Mucosa of rectum (tissue), 2 donors: ENCODE measurements at regions not wholly inside any gene's neighbourhood (a gene's known extent, or its start where the extent isn't known, plus 50 kb on each side); places are given as distances from the start of the nearest gene placed in this dataset.

ENCODE experiments used
- H3K27ac ChIP-seq, 2 donors: one replicate each; pipeline ENCODE4 v1.7.0; 2013; ENCODE audit warnings: inconsistent platforms in 2 of 2, low read depth in 2 of 2, low read length in 2 of 2
- H3K27me3 ChIP-seq, 2 donors: one replicate each; pipeline ENCODE4 v1.7.0; 2013; ENCODE audit warnings: low read length in 2 of 2; ENCODE audit not compliant: control insufficient read depth in 2 of 2, insufficient read depth in 2 of 2
- H3K36me3 ChIP-seq, 2 donors: one replicate each; pipeline ENCODE4 v1.7.0; 2013; ENCODE audit warnings: low read length in 2 of 2; ENCODE audit not compliant: control insufficient read depth in 2 of 2, insufficient read depth in 2 of 2
- H3K4me1 ChIP-seq, 2 donors: one replicate each; pipeline ENCODE4 v1.7.0; 2013; ENCODE audit warnings: low read length in 2 of 2, mild to moderate bottlenecking in 1 of 2; ENCODE audit not compliant: control insufficient read depth in 2 of 2, insufficient read depth in 2 of 2
- H3K4me3 ChIP-seq, 2 donors: one replicate each; pipeline ENCODE4 v1.7.0; 2013; ENCODE audit warnings: low read length in 2 of 2
- H3K9ac ChIP-seq, 2 donors: one replicate each; pipeline ENCODE4 v1.7.0; 2013; ENCODE audit warnings: low read length in 2 of 2, low read depth in 1 of 2, mild to moderate bottlenecking in 1 of 2
- H3K9me3 ChIP-seq, 2 donors: one replicate each; pipeline ENCODE4 v1.7.0; 2013; ENCODE audit warnings: low read length in 2 of 2; ENCODE audit not compliant: control insufficient read depth in 2 of 2
- donor health status: healthy.
- donor health status: Normal muscosa, but diverticular disease.

DNA sequence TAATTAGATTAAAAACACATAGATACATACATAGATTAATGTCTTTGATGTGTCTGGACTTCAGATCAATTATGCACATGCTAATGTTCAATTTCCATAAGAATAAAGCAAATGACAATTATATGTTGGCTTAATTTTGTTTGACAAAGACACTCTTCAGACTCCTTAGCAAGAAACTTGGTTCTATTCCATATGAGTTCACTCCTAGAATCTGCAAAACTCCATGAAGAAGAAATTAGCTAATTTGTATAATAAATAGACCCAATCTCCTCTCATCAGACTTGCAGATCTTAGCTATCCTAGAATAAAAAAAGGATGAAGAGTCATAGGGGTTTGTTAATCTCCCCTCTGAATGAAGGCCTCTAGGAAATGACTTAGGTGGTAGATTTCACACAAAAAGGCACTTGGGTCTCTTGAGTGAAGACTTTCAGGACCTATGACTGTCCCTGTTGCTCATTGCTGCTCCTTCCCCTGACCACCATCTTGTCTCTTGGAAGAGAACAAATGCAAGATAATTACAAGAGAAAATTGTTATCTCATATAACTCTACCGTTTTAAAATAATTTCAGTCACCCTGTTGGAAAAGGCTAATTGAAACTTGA, 302.2 kb downstream of the EFNB2 start:
- Histone ChIP-seq H3K9me3 (no peaks in the 10 kb centered on the region), H3K36me3 (no peaks in the 10 kb centered on the region), H3K9ac (no peak overlapping the region), H3K27ac (no peak overlapping the region), H3K27me3 (no peaks in the 10 kb centered on the region), H3K4me1 (no peaks in the 10 kb centered on the region), H3K4me3 (no peak overlapping the region)

DNA sequence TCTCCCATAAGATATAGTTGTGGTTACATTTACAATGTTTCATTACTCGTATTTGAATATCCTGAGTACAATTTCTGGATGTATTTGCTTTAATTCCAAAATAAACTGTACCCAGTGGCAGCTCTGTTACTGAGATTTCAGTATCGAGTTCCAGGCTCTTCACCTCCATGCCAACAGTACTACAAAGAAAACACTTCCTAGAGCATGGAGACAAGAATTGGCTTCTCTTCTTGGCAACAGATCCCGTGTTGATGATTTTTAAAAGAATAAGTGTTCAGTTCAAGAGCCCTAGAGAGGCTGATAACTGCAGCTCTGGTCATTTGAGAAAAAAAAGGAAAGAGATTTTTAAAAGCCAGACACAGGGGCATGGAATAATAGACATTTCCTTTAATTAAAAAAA, 302.8 kb downstream of the EFNB2 start:
- no peak overlapping the region for H3K27ac ChIP-seq
- H3K4me1 ChIP-seq, result no peaks in the 10 kb centered on the region
- no peaks in the 10 kb centered on the region for H3K36me3 ChIP-seq
- no peaks in the 10 kb centered on the region for H3K27me3 ChIP-seq
- H3K4me3 ChIP-seq, result no peak overlapping the region
- no peak overlapping the region for H3K9ac ChIP-seq
- no peaks in the 10 kb centered on the region for H3K9me3 ChIP-seq

DNA sequence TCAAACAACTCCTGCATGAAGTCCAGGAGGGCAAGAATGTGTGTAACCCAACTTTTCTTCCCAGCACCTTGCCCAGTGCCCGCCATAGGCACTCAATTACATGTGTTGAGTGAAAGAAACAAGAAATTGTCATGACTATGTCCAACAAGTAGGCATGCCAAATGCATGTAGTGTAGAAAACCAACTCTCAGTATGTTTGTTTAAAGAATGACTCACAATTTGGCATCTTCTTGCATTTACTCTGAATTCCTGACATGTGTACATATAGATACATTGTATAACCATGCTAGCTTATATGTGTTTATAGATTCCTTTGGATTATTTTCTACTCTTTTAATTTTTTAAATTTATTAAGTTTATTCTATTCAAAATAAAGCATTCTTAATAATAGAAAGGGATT, 305.0 kb downstream of the EFNB2 start:
- Histone ChIP-seq H3K9ac (no peak overlapping the region), H3K27me3 (no peaks in the 10 kb centered on the region), H3K4me3 (no peak overlapping the region), H3K36me3 (no peaks in the 10 kb centered on the region), H3K9me3 (no peaks in the 10 kb centered on the region), H3K4me1 (no peaks in the 10 kb centered on the region), H3K27ac (no peak overlapping the region)

DNA sequence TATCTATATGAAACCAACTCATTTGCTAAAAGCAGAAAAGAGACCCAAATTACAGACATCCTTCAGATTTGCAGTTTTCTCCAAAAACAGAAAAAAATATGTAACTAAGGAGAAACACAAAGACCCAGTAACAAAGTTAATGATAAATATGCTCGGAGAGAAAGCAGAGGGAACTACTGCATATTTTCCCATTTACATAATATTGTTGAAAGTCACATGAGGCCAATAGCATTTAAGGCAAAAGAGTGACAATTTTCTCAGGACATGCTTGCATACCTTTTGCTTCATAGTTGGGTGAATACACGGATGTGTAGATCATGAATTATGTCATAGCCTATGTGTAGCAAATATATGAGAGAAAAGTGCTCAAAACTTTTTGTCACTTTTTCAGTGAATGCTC, 310.3 kb downstream of the EFNB2 start:
- Histone ChIP-seq H3K4me3 (no peak overlapping the region), H3K4me1 (no peaks in the 10 kb centered on the region), H3K27ac (no peak overlapping the region), H3K36me3 (no peaks in the 10 kb centered on the region), H3K27me3 (no peaks in the 10 kb centered on the region), H3K9me3 (no peaks in the 10 kb centered on the region), H3K9ac (no peak overlapping the region)

DNA sequence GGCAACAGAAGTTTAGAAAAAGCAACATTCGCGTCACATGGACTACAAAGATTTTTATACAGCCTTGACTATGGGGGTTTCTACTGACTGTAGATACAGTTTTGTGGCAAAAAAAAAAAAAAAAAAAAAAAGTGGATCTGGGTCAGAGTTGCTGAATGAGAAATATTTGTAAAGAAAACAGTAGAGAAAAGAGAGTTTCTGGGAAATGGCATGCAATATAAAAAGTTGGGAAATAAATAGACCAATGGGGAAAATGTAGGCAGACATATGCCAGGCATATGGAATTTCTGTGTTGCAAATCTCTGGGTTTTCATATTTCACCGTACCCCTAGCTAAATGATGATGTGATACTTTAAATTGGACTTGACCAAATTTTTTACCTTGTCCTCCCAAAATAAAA, 315.3 kb downstream of the EFNB2 start:
- H3K4me1 ChIP-seq, result no peaks in the 10 kb centered on the region
- H3K36me3 ChIP-seq, result no peaks in the 10 kb centered on the region
- no peaks in the 10 kb centered on the region for H3K27me3 ChIP-seq
- H3K27ac ChIP-seq, result no peak overlapping the region
- H3K4me3 ChIP-seq, result no peak overlapping the region
- H3K9me3 ChIP-seq, result no peaks in the 10 kb centered on the region
- no peak overlapping the region for H3K9ac ChIP-seq

DNA sequence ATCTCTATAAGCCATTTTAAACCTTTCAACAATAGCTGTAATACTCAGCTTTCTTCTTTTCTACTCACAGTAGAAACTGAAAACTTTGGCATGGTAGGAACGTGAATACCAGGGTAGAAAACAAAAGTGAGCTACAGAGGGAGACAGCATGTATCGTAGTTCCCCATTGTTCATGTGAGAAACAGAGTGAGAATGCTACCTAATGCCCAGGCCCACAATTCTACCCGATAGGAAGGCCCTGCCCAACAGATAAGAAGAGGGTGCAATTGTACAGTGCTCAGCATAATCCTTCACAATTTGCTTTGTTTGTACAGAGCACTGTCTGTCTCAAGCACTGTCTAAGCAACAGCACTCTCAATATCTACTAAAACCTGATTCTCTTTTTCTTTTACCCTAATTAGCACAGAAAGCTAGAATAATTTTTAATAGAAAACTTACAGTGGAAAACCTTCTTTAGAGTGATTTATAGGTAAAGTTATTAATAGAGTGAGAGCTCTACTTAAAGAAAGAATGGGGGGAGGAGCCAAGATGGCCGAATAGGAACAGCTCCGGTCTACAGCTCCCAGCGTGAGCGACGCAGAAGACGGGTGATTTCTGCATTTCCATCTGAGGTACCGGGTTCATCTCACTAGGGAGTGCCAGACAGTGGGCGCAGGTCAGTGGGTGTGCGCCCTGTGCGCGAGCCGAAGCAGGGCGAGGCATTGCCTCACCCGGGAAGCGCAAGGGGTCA, 322.3 kb downstream of the EFNB2 start:
- no peak overlapping the region for H3K4me3 ChIP-seq
- no peak overlapping the region for H3K27ac ChIP-seq
- no peaks in the 10 kb centered on the region for H3K9me3 ChIP-seq
- H3K4me1 ChIP-seq, result no peaks in the 10 kb centered on the region
- H3K9ac ChIP-seq, result no peak overlapping the region
- H3K36me3 ChIP-seq, result no peaks in the 10 kb centered on the region
- H3K27me3 ChIP-seq, result no peaks in the 10 kb centered on the region

DNA sequence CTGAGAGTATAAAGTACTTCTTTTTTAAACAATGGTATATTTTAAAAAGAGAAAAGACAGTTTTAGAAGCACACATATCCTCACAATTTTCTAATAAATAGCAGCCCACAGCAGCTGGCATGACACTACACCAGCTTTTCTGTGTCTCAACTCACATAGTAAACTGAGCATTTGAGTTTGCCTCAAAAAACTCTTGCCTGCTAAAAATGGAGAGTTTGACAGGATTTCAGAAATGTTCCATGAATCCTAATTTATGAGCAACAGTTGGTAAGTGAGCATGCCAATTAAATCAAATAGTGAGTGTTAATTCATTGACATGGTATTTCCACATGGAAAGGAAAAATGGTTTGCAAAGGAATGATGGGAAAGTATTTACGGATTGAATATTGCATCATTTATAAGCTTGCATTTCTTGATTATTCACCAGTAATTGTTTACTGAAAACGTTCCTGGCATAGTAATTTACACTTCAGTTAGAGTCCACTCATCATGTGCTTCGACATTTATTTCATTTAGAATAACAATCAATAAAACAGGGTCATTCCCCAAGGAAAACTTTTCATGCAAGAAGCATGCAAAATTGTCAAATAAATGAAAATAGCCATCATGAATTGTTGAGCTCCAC, 323.0 kb downstream of the EFNB2 start:
- Histone ChIP-seq H3K9ac (no peak overlapping the region), H3K27me3 (no peaks in the 10 kb centered on the region), H3K9me3 (no peaks in the 10 kb centered on the region), H3K4me1 (no peaks in the 10 kb centered on the region), H3K27ac (no peak overlapping the region), H3K36me3 (no peaks in the 10 kb centered on the region), H3K4me3 (no peak overlapping the region)

DNA sequence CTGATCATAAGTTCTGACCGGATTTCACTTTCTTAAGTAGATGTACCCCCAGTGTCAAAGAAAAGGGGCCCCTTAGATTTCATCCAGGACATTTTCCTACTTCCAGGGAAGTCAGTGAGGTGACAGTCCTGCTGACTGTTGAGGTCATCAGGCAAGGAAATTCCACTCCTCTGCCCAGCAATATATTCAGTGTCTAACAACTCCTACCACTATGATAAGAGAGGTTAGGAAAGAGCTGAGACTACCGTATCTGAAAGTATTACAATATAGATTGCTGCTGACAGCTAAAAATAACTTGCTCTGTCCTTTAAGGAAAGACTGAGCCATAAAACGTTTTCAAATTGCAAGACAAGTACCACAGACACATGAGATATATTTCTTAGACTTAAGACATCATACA, 325.1 kb downstream of the EFNB2 start:
- Histone ChIP-seq H3K27ac (no peak overlapping the region), H3K9me3 (no peaks in the 10 kb centered on the region), H3K4me1 (no peaks in the 10 kb centered on the region), H3K36me3 (no peaks in the 10 kb centered on the region), H3K9ac (no peak overlapping the region), H3K4me3 (no peak overlapping the region), H3K27me3 (no peaks in the 10 kb centered on the region)

DNA sequence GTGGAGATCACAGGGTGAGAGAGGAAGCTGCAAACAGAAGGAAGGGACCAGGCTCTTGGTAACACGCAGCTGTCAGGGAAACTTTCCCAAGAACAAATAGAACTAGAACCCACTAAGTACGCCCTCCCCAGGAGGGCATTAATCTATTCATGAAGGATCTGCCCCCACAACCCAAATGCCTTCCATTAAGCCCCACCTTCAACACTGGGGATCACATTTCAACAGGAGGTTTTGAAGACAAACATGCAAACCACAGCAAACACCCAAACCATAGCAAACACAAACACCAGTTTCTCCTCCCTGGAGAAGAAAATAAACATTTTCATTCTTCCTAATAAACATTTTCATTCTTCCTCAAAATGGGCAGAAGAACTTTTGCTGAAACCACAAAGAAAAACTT, 329.6 kb downstream of the EFNB2 start:
- Histone ChIP-seq H3K9ac (no peak overlapping the region), H3K4me3 (no peak overlapping the region), H3K9me3 (no peaks in the 10 kb centered on the region), H3K27ac (no peak overlapping the region), H3K27me3 (no peaks in the 10 kb centered on the region), H3K36me3 (no peaks in the 10 kb centered on the region), H3K4me1 (no peaks in the 10 kb centered on the region)

DNA sequence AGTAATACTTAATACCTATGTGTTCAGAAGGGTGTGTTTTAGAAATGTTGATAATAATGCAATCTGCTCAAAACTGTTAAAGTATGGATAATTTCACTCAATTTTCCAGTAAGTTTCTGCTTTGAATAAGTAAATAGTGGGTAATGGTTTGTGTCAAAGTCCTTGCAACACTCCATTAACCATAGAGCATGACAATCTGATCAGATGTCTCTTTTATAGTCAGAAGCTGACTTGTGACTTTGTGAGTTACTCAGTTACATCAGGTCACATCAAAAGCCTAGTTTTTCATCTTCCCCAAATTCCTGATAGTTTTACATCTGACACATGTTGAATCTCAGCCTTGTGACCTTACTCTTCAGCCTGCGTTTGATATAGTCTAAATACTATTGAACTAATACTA, 338.0 kb downstream of the EFNB2 start:
- no peaks in the 10 kb centered on the region for H3K36me3 ChIP-seq
- no peak overlapping the region for H3K27ac ChIP-seq
- H3K4me1 ChIP-seq, result no peaks in the 10 kb centered on the region
- no peaks in the 10 kb centered on the region for H3K27me3 ChIP-seq
- no peak overlapping the region for H3K9ac ChIP-seq
- H3K9me3 ChIP-seq, result no peaks in the 10 kb centered on the region
- no peak overlapping the region for H3K4me3 ChIP-seq
